ENCODE measurements at regions not wholly inside any gene's neighbourhood (a gene's known extent, or its start where the extent isn't known, plus 50 kb on each side); places are given as distances from the start of the nearest gene placed in this dataset.

DNA sequence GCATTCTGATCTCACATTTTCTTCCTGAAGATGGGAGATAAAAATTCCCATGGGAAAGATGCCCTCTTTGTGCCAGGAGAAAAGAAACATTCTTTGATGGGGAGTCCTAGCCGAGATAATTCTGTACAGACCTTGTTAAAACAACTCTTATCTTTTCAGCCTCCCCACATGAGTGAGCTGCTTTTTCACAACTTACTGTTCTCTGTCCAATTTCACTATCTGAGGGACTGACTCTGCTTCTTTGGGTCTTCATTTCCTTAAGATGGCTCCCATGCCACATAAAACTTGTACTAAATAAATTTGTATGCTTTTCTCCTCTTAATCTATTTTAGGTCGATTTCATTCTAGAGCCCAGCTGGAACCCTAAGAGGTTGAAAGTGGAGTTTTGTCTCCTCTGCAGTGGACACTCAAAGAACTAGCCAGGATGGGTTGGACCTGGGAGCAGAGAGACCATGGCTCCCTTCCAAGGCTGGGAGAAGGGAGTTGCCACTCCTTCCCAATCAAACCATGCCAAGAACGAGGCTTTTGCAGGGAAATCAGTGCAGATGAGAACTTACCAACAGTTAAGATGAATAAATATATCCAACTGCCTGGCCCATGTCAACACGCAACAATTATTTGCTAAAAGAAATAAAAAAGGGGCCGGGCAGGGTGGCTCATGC lies 285.8 kb upstream of the SULF2 start:
- no peaks in the 10 kb centered on the region for H3K4me1 Mint-ChIP-seq (ENCODE audit: low read depth)
- H3K4me3 Mint-ChIP-seq = no peak overlapping the region
- no peaks in the 10 kb centered on the region for H3K9me3 Mint-ChIP-seq (ENCODE audit: low read depth)
- H3K27ac Mint-ChIP-seq = no peak overlapping the region
- H3K27me3 Mint-ChIP-seq = peaks cover 3% of the 10 kb centered on the region
- H3K36me3 Mint-ChIP-seq = no peaks in the 10 kb centered on the region

DNA sequence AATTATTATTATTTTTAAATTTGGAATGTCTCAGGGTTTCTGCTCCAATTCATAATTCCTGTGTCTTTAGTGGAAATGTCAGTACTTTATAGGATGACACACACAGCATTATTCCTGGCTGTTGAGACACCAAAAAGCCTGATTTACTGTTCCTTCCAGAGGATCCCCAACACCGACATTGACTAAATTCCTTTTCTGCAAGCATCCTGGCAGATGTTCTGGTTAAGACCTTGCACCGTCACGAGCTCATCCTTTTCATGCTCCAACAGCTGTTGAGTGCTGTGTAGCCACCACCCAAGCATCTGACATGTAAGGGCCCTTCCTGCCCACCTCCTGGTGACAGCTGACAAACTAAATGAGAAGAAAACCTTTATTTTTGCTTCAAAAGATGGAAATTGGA lies 284.3 kb upstream of the SULF2 start:
- no peaks in the 10 kb centered on the region for H3K4me1 Mint-ChIP-seq (ENCODE audit: low read depth)
- H3K36me3 Mint-ChIP-seq = no peaks in the 10 kb centered on the region
- no peak overlapping the region for H3K4me3 Mint-ChIP-seq
- peaks cover 2% of the 10 kb centered on the region for H3K27me3 Mint-ChIP-seq
- H3K27ac Mint-ChIP-seq = no peak overlapping the region
- no peaks in the 10 kb centered on the region for H3K9me3 Mint-ChIP-seq (ENCODE audit: low read depth)

GRCh38 chr20:48066851-48067250 lies 281.6 kb upstream of the SULF2 start:
- H3K27me3 Mint-ChIP-seq = no peaks in the 10 kb centered on the region
- no peaks in the 10 kb centered on the region for H3K36me3 Mint-ChIP-seq
- no peaks in the 10 kb centered on the region for H3K4me1 Mint-ChIP-seq (ENCODE audit: low read depth)
- no peak overlapping the region for H3K27ac Mint-ChIP-seq
- no peaks in the 10 kb centered on the region for H3K9me3 Mint-ChIP-seq (ENCODE audit: low read depth)
- H3K4me3 Mint-ChIP-seq = no peak overlapping the region

DNA sequence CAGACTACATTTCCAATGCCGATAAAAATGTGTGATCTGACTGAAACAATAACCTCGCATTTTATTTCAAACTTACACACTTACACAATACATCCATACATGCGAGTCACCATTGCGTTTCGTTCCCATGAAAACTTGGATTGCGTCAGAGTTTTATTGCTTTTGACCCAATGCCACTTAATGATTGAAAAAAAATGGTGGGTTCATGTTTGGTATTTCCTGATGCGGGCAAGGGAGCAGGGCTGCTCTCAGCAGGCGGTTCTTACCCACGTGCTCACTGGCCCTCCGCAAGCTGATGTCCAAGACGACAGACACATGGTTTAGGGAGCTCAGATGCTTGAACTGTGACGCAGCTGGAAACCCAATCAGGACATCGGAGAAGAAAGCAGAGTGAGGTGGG lies 281.0 kb upstream of the SULF2 start:
- Mint-ChIP-seq H3K9me3 (ENCODE audit: low read depth) (no peaks in the 10 kb centered on the region), H3K4me3 (no peak overlapping the region), H3K27ac (no peak overlapping the region), H3K4me1 (ENCODE audit: low read depth) (no peaks in the 10 kb centered on the region), H3K27me3 (no peaks in the 10 kb centered on the region), H3K36me3 (no peaks in the 10 kb centered on the region)

- no peaks in the 10 kb centered on the region for H3K27me3 Mint-ChIP-seq
- H3K36me3 Mint-ChIP-seq = no peaks in the 10 kb centered on the region
- H3K4me3 Mint-ChIP-seq = no peak overlapping the region
- H3K27ac Mint-ChIP-seq = no peak overlapping the region
- H3K9me3 Mint-ChIP-seq (ENCODE audit: low read depth) = no peaks in the 10 kb centered on the region
- no peaks in the 10 kb centered on the region for H3K4me1 Mint-ChIP-seq (ENCODE audit: low read depth)
Measured at GRCh38 chr20:48065833-48066232, 280.6 kb upstream of the SULF2 start.

- no peaks in the 10 kb centered on the region for H3K4me1 Mint-ChIP-seq (ENCODE audit: low read depth)
- H3K4me3 Mint-ChIP-seq = no peak overlapping the region
- peaks cover 1% of the 10 kb centered on the region for H3K27me3 Mint-ChIP-seq
- no peaks in the 10 kb centered on the region for H3K9me3 Mint-ChIP-seq (ENCODE audit: low read depth)
- H3K27ac Mint-ChIP-seq = no peak overlapping the region
- no peaks in the 10 kb centered on the region for H3K36me3 Mint-ChIP-seq
Measured at GRCh38 chr20:48064929-48065328, 279.6 kb upstream of the SULF2 start.

- H3K9me3 Mint-ChIP-seq (ENCODE audit: low read depth) = no peaks in the 10 kb centered on the region
- H3K4me3 Mint-ChIP-seq = no peak overlapping the region
- H3K27me3 Mint-ChIP-seq = peaks cover 1% of the 10 kb centered on the region
- no peaks in the 10 kb centered on the region for H3K4me1 Mint-ChIP-seq (ENCODE audit: low read depth)
- H3K36me3 Mint-ChIP-seq = no peaks in the 10 kb centered on the region
- H3K27ac Mint-ChIP-seq = no peak overlapping the region
Measured at GRCh38 chr20:48060841-48061720, 275.8 kb upstream of the SULF2 start.

GRCh38 chr20:48058611-48059559 lies 273.6 kb upstream of the SULF2 start:
- no peaks in the 10 kb centered on the region for H3K4me1 Mint-ChIP-seq (ENCODE audit: low read depth)
- no peaks in the 10 kb centered on the region for H3K9me3 Mint-ChIP-seq (ENCODE audit: low read depth)
- H3K36me3 Mint-ChIP-seq = no peaks in the 10 kb centered on the region
- H3K27ac Mint-ChIP-seq = no peak overlapping the region
- no peak overlapping the region for H3K4me3 Mint-ChIP-seq
- H3K27me3 Mint-ChIP-seq = peaks cover 3% of the 10 kb centered on the region

- Mint-ChIP-seq H3K36me3 (no peaks in the 10 kb centered on the region), H3K27ac (no peak overlapping the region), H3K9me3 (ENCODE audit: low read depth) (no peaks in the 10 kb centered on the region), H3K27me3 (peaks cover 3% of the 10 kb centered on the region), H3K4me3 (no peak overlapping the region), H3K4me1 (ENCODE audit: low read depth) (no peaks in the 10 kb centered on the region)
Measured at GRCh38 chr20:48057739-48058138, 272.5 kb upstream of the SULF2 start.

DNA sequence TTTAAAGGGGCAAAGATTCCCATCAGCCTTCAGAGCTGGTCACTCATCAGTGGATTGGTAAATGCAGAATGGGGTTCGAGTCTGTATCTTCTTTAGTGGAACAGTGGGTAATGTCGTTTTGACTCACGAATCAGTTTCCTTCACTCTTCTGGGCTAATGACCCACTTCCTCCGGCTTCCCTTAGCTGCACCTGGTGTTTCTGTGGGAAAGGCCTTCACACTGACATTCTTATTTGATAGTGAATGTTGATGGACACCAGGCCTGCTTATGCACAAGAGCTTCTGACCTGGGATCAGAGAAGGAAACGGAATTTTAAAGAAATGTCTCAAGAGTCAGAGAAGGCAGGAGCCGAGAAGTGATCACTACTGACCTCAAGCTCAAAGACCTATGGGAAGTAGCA lies 272.0 kb upstream of the SULF2 start:
- Mint-ChIP-seq H3K4me1 (ENCODE audit: low read depth) (no peaks in the 10 kb centered on the region), H3K27me3 (peaks cover 3% of the 10 kb centered on the region), H3K36me3 (no peaks in the 10 kb centered on the region), H3K27ac (no peak overlapping the region), H3K9me3 (ENCODE audit: low read depth) (no peaks in the 10 kb centered on the region), H3K4me3 (no peak overlapping the region)

DNA sequence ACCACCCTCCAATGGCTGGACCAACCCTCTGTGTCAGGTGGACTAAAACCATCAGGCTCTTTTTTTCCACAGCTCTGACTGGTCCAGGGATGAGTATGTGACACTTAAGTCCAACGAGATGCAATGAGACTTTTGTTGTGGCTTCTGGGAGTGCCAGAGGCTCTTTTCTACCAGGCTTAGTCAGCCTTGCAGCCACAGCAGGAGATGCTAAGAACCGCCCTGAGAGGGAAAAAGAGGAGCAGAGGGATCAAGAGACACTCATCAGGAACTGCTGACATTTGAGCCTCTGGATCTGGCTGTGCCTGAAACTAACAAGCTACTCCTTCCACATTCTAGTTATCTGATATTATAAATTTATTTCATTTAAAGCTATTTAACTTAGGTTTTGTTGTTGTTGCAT lies 270.9 kb upstream of the SULF2 start:
- Mint-ChIP-seq H3K27ac (no peak overlapping the region), H3K9me3 (ENCODE audit: low read depth) (no peaks in the 10 kb centered on the region), H3K36me3 (no peaks in the 10 kb centered on the region), H3K4me1 (ENCODE audit: low read depth) (no peaks in the 10 kb centered on the region), H3K27me3 (peaks cover 5% of the 10 kb centered on the region), H3K4me3 (no peak overlapping the region)

DNA sequence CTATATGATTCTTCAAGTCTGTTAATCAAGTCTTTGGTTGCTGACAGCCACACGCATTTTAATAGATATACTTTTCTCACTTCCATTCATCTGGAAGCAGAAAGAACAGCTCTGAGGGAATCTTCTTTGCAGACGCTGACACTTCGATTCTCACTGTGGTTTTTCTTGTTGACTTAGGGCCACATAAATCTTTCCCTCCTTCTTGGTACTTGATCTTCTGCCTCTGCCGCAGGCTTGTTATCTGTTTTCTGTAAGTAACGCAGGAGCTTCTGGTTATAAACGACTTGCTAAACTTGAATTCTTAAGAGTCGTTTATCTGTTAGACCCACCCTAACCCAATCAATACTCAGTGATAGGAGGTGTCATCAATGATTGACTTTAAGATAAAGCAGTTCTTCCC lies 268.8 kb upstream of the SULF2 start:
- H3K9me3 Mint-ChIP-seq (ENCODE audit: low read depth) = peaks cover 3% of the 10 kb centered on the region
- no peak overlapping the region for H3K4me3 Mint-ChIP-seq
- H3K36me3 Mint-ChIP-seq = no peaks in the 10 kb centered on the region
- no peak overlapping the region for H3K27ac Mint-ChIP-seq
- H3K4me1 Mint-ChIP-seq (ENCODE audit: low read depth) = no peaks in the 10 kb centered on the region
- peaks cover 3% of the 10 kb centered on the region for H3K27me3 Mint-ChIP-seq

DNA sequence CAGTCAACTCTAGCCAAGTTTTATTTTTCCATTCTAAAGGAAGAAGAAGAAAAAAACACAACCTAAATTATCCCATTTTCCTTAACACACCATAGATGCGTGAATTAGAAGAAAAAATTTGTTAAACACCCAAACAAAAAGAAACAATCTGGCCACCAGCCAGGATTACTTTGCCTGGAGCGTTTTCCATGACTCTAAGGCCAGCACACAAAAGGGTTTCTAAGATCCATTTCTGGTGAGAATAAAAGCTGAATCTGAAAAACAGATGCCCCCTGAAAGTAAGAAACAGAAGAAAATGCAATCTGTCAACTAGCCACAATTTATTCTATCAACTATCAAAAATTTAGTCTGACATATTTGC lies 267.2 kb upstream of the SULF2 start:
- no peaks in the 10 kb centered on the region for H3K36me3 Mint-ChIP-seq
- H3K9me3 Mint-ChIP-seq (ENCODE audit: low read depth) = peaks cover 3% of the 10 kb centered on the region
- no peak overlapping the region for H3K4me3 Mint-ChIP-seq
- H3K4me1 Mint-ChIP-seq (ENCODE audit: low read depth) = no peaks in the 10 kb centered on the region
- H3K27ac Mint-ChIP-seq = no peak overlapping the region
- peaks cover 3% of the 10 kb centered on the region for H3K27me3 Mint-ChIP-seq

DNA sequence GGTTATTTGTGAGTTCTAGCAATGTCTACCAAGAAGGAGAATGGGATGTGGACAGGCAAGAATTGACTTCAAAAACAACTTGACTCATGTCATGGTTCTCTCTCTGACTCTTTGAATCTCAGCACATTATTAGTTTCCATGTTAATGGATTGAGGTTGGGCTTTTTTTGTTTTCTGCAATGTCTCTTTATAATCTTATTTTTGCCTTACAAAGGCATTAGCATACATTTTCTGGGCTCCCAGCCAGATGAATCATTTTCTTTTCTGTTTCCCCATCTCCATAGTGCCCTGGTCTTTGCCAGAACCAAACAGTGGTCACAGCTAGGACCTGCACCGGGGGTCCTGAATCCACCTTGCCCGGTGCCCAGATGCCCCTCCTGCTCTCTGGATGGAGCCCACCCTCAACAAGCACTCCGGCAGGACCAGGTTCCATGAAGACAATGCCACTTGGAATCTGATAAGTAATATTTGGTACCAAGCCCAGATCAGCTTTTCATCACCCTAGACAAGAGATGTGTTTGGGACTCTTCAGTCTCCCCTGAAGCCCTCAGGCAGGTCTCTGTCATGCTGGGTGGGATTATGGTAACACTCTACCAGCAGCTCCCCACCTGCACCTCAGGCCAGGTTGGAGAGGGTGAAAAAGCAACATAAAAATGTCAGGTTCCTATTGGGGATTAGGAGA lies 266.7 kb upstream of the SULF2 start:
- no peaks in the 10 kb centered on the region for H3K36me3 Mint-ChIP-seq
- H3K4me1 Mint-ChIP-seq (ENCODE audit: low read depth) = no peaks in the 10 kb centered on the region
- peaks cover 3% of the 10 kb centered on the region for H3K9me3 Mint-ChIP-seq (ENCODE audit: low read depth)
- H3K27ac Mint-ChIP-seq = no peak overlapping the region
- no peak overlapping the region for H3K4me3 Mint-ChIP-seq
- H3K27me3 Mint-ChIP-seq = peaks cover 3% of the 10 kb centered on the region

Data from activated naive CD8-positive, alpha-beta T cell (primary cell).